Peyer's patch (tissue), 4 donors: ENCODE measurements at regions not wholly inside any gene's neighbourhood (a gene's known extent, or its start where the extent isn't known, plus 50 kb on each side); places are given as distances from the start of the nearest gene placed in this dataset.

ENCODE experiments used
- DNase-seq, 3 donors: peaks; one replicate each; pipeline ENCODE4 v3.0.0-alpha.2; 2017 to 2019
- H3K27ac ChIP-seq, 4 donors: fragments of 200-600 bp; sonication (generic); one replicate each; pipeline ENCODE4 v1.5.1; 2016 to 2019
- H3K27me3 ChIP-seq, 2 donors: fragments of 200-600 bp; sonication (generic); one replicate each; pipeline ENCODE4 v1.5.1; 2019
- H3K36me3 ChIP-seq, 3 donors: fragments of 200-600 bp; sonication (generic); one replicate each; pipeline ENCODE4 v1.5.1; 2016 to 2019
- H3K4me1 ChIP-seq, 4 donors: fragments of 200-600 bp; sonication (generic); one replicate each; pipeline ENCODE4 v1.5.1; 2016 to 2019
- H3K4me3 ChIP-seq, 4 donors: fragments of 200-600 bp; sonication (generic); 1 replicate in 3 of 4; 2 replicates in 1 of 4; pipeline ENCODE4 v1.5.1; 2016 to 2019; ENCODE audit warnings: mild to moderate bottlenecking in 1 of 4
- H3K9me3 ChIP-seq, 4 donors: fragments of 200-600 bp; sonication (generic); one replicate each; pipeline ENCODE4 v1.5.1; 2016 to 2019; ENCODE audit warnings: mild to moderate bottlenecking in 1 of 4
- CTCF ChIP-seq, 6 experiments: fragments of 450-650 bp in 4 of 6; fragments of 200-600 bp in 2 of 6; sonication (generic) in 1 of 6; IDR thresholded peaks; one replicate each; pipeline ENCODE4 v1.5.1; 2017 to 2019; ENCODE audit warnings: antibody characterized with exemption in 6 of 6, mild to moderate bottlenecking in 3 of 6, moderate library complexity in 1 of 6
- POLR2A ChIP-seq, 2 donors: fragments of 450-650 bp; IDR thresholded peaks; one replicate each; pipeline ENCODE4 v1.5.1; 2017; ENCODE audit warnings: antibody characterized with exemption in 2 of 2, mild to moderate bottlenecking in 2 of 2, moderate library complexity in 2 of 2

- no peak for TF ChIP-seq CTCF (IDR thresholded peaks at IDR 0.05)
- no peak for TF ChIP-seq POLR2A (IDR thresholded peaks at IDR 0.05)
- no peak for DNase-seq
- Histone ChIP-seq H3K27me3 (no peaks in the 10 kb centered on the region), H3K4me3 (no peak overlapping the region), H3K4me1 (no peaks in the 10 kb centered on the region), H3K36me3 (no peaks in the 10 kb centered on the region), H3K27ac (no peak overlapping the region), H3K9me3 (no peaks in the 10 kb centered on the region)
Measured at GRCh38 chr16:14364386-14365199, 265.5 kb downstream of the PARN start.

DNA sequence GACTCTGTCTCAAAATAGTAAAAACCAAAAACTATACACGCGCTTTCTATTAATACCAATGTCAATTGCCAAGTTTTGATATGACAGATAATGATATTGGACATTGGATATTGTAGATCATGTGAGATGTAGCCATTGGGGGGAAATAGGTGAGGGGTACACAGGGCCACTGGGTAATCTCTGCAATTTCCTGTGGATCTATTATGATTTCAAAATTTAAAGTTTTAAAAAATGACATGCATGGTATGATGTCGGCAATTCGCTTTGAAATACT lies 266.0 kb downstream of the PARN start:
- Histone ChIP-seq H3K9me3 (no peaks in the 10 kb centered on the region), H3K27me3 (no peaks in the 10 kb centered on the region), H3K36me3 (no peaks in the 10 kb centered on the region), H3K4me3 (no peak overlapping the region), H3K27ac (no peak overlapping the region), H3K4me1 (no peaks in the 10 kb centered on the region)
- DNase-seq: no peak
- TF ChIP-seq POLR2A (IDR thresholded peaks at IDR 0.05): no peak
- TF ChIP-seq CTCF (IDR thresholded peaks at IDR 0.05): no peak

DNA sequence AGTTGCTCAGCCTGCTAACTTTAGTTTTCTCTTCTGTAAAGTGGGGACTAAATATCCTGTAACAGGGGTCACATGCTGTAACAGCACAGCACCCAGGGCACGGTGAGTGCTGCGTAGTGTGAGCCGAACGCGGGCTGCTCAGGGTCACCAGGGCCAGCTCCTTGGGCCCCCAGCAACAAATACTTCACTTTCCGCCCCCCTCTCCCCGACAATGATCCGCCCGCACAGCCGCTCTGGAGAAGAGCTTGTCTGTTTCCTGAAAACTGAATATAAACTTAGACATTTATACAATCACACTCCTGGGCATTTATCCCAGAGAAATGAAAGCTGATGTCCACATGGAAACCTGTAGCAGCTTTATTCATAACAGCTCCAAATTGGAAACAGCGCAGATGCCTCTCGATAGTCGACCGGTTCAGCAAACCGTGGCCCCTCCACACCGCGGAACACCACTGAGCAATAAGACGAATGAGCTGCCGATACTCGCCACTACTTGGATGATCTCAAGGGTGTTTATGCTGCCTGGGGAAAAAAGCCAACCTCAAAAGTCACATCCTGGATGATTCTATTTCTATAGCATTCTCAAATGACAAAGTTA lies 267.2 kb downstream of the PARN start:
- Histone ChIP-seq H3K36me3 (no peaks in the 10 kb centered on the region), H3K4me3 (peak overlapping the region in 1 of 4 donors; percentile 19), H3K27me3 (no peaks in the 10 kb centered on the region), H3K9me3 (no peaks in the 10 kb centered on the region), H3K4me1 (no peaks in the 10 kb centered on the region), H3K27ac (peak overlapping the region in 1 of 4 donors; percentile 22)
- DNase-seq: no peak
- no peak for TF ChIP-seq POLR2A (IDR thresholded peaks at IDR 0.05)
- TF ChIP-seq CTCF (IDR thresholded peaks at IDR 0.05): no peak

DNA sequence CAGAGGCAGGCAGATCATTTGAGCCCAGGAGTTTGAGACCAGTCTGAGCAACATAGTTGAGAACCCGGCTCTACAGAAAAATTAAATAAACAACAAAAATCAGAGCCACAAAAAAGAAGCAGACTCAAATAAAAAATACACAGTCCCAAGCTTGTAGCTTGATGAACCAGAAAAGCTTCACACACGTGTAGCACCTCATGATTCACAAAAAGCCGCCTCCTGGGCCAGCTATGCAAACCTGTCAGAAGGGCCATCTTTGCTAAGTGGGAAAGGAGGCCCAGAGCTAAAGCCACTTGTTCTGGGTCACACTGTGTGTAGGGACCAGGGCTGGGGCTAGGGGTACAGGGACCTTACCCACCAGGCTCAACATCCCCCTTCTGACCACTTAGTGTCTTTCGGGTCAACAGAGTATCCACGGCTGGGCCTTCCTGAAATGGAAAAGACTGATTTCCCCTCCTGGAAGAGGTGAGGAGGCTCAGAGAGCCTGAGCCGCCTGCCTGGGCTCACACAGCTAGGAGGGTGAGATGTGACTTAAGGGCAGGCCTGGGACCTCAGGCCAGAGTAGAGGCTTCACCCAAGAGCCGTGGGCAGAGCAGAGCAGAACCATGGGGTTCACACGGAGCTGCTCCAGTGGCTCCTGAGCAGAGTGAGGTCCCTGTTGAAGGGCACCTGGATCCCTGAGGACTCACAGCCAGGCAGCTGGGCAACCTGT lies 269.6 kb downstream of the PARN start:
- no peak for TF ChIP-seq POLR2A (IDR thresholded peaks at IDR 0.05)
- TF ChIP-seq CTCF (IDR thresholded peaks at IDR 0.05): no peak
- Histone ChIP-seq H3K27ac (no peak overlapping the region), H3K4me1 (no peaks in the 10 kb centered on the region), H3K27me3 (no peaks in the 10 kb centered on the region), H3K9me3 (no peaks in the 10 kb centered on the region), H3K4me3 (no peak overlapping the region), H3K36me3 (no peaks in the 10 kb centered on the region)
- no peak for DNase-seq

- H3K27ac ChIP-seq: no peak overlapping the region
- no peaks in the 10 kb centered on the region for H3K9me3 ChIP-seq
- H3K27me3 ChIP-seq: no peaks in the 10 kb centered on the region
- no peaks in the 10 kb centered on the region for H3K4me1 ChIP-seq
- H3K36me3 ChIP-seq: no peaks in the 10 kb centered on the region
- no peak overlapping the region for H3K4me3 ChIP-seq
- no peak for DNase-seq
- TF ChIP-seq CTCF (IDR thresholded peaks at IDR 0.05): no peak
- no peak for TF ChIP-seq POLR2A (IDR thresholded peaks at IDR 0.05)
Measured at GRCh38 chr16:14358697-14359305, 271.3 kb downstream of the PARN start.
